Lower lobe of right lung (tissue), 2 donors: ENCODE measurements at regions not wholly inside any gene's neighbourhood (a gene's known extent, or its start where the extent isn't known, plus 50 kb on each side); places are given as distances from the start of the nearest gene placed in this dataset.

ENCODE experiments used
- ATAC-seq, 2 donors: fragments of 200-7000 bp; cut with Tn5 transposase; one replicate each; pipeline ENCODE4 v1.9.1; 2020 to 2022; ENCODE audit warnings: mild to moderate bottlenecking in 2 of 2, moderate library complexity in 2 of 2
- DNase-seq: peaks from one replicate; pipeline ENCODE4 v3.0.0-alpha.2; 2020
- H3K27ac ChIP-seq: fragments of 200-600 bp; one replicate; pipeline ENCODE4 v1.8.0; 2022
- H3K27me3 ChIP-seq: fragments of 200-600 bp; one replicate; pipeline ENCODE4 v1.8.0; 2022; ENCODE audit warnings: low read depth
- H3K36me3 ChIP-seq: fragments of 200-600 bp; one replicate; pipeline ENCODE4 v1.8.0; 2022; ENCODE audit warnings: mild to moderate bottlenecking
- H3K4me1 ChIP-seq: fragments of 200-600 bp; one replicate; pipeline ENCODE4 v1.8.0; 2022
- H3K4me3 ChIP-seq: fragments of 200-600 bp; one replicate; pipeline ENCODE4 v1.8.0; 2022; ENCODE audit warnings: mild to moderate bottlenecking
- H3K9me3 ChIP-seq: fragments of 200-600 bp; one replicate; pipeline ENCODE4 v1.8.0; 2022
- intact Hi-C: fragments of 100-400 bp; cut with DNase I; formaldehyde crosslinking; loops from one replicate; pipeline ENCODE4 v1.11.0; 2022
- TF ChIP-seq, protein P1 (sequence below): fragments of 200-600 bp; IDR thresholded peaks from one replicate; pipeline ENCODE4 v1.8.0; 2022; ENCODE audit warnings: antibody characterized with exemption, mild to moderate bottlenecking
- donor health status: DM: no; HTN: yes; CAD: no; lungs with severe emphysema.

DNA sequence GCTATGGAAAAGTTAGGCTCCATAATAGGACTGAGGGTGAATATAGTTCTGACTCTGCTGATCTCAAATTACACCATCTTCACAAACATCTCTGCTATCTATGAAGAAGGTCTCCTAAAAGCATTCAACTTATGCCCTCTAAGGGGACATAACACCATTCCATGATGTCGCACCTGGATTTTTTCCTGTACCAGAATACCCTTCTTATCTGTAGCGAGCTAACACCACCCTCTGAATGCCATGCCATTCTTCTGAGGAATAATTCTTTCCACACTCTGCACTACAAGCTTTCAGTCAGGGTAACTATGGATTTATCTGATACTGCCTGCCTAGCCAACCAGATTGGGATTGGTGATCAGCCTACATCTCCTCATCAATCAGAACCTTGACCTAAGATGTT is 203.8 kb downstream of the PTPRC start:
- Histone ChIP-seq H3K9me3 (no peaks in the 10 kb centered on the region), H3K4me3 (no peak overlapping the region), H3K27ac (no peak overlapping the region), H3K36me3 (no peaks in the 10 kb centered on the region), H3K4me1 (no peaks in the 10 kb centered on the region), H3K27me3 (no peaks in the 10 kb centered on the region)
- TF ChIP-seq, protein P1, sequence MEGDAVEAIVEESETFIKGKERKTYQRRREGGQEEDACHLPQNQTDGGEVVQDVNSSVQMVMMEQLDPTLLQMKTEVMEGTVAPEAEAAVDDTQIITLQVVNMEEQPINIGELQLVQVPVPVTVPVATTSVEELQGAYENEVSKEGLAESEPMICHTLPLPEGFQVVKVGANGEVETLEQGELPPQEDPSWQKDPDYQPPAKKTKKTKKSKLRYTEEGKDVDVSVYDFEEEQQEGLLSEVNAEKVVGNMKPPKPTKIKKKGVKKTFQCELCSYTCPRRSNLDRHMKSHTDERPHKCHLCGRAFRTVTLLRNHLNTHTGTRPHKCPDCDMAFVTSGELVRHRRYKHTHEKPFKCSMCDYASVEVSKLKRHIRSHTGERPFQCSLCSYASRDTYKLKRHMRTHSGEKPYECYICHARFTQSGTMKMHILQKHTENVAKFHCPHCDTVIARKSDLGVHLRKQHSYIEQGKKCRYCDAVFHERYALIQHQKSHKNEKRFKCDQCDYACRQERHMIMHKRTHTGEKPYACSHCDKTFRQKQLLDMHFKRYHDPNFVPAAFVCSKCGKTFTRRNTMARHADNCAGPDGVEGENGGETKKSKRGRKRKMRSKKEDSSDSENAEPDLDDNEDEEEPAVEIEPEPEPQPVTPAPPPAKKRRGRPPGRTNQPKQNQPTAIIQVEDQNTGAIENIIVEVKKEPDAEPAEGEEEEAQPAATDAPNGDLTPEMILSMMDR = no peak
- DNase-seq = no peak
- intact Hi-C loops = no loop called here
- ATAC-seq = no peak

DNA sequence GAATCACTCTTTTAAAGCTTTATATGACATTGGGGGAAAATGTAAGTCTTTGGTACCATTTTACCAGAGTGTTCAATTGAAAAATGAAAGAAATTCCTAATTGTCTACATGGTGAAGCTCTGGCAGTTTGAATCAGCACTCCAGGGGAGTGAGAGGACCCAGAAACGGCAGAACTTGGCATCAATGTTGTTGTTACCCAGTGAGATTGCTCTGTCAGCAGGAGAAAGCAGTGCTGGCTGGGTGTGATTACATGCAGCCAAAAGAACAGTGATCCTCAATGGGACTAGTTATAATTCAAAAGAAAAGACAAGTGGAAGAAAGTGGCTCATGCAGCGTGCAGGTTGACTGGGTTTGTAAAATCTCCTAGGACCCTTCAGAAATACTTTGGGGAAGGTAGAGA is 206.4 kb downstream of the PTPRC start:
- Histone ChIP-seq H3K9me3 (no peaks in the 10 kb centered on the region), H3K4me1 (no peaks in the 10 kb centered on the region), H3K36me3 (peaks cover 1% of the 10 kb centered on the region), H3K27me3 (no peaks in the 10 kb centered on the region), H3K4me3 (no peak overlapping the region), H3K27ac (no peak overlapping the region)
- DNase-seq (no peak), ATAC-seq (no peak)
- TF ChIP-seq, protein P1 = no peak
- intact Hi-C loops = no loop called here

DNA sequence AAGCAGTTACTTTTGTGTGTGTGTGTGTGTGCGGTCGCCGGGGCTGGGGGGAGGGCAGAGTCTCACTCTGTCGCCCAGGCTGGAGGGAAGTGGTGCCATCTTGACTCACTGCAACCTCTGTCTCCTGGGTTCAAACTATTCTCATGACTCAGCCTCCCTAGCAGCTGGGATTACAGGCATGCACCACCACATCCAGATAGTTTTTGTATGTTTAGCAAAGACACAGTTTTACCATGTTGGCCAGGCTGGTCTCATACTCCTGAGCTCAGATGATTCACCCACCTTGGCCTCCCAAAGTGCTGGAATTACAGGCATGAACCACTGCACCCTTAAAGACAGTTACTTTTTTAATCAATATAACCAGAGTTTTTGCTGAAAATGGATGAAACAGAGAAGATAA is 207.0 kb downstream of the PTPRC start:
- H3K27ac ChIP-seq = no peak overlapping the region
- intact Hi-C loops = no loop called here
- ATAC-seq = no peak
- peaks cover 7% of the 10 kb centered on the region for H3K36me3 ChIP-seq
- H3K4me1 ChIP-seq = no peaks in the 10 kb centered on the region
- no peaks in the 10 kb centered on the region for H3K9me3 ChIP-seq
- H3K27me3 ChIP-seq = no peaks in the 10 kb centered on the region
- no peak for DNase-seq
- H3K4me3 ChIP-seq = no peak overlapping the region
- TF ChIP-seq, protein P1 = no peak

DNA sequence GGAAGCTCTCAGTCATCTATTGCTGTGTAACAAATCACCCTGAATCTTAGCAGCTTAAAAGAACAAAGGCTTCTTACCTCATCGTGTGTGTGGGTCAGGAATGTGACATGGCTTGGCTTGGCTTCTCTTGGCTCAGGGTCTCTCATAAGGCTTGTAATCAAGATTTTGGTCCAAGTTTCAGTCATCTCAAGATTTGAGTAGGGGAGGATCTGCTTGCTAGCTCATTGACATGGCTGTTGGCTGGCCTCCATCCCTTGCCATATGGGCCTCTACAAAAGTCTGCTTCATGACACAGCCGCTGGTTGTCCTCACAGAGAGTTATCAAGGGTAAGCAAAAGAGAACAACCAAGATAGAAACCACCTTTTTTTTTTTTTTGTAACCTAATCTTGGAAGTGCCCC is 207.7 kb downstream of the PTPRC start:
- DNase-seq (no peak), ATAC-seq (no peak)
- TF ChIP-seq, protein P1 = no peak
- H3K4me3 ChIP-seq = no peak overlapping the region
- H3K4me1 ChIP-seq = no peaks in the 10 kb centered on the region
- peaks cover 10% of the 10 kb centered on the region for H3K36me3 ChIP-seq
- no peak overlapping the region for H3K27ac ChIP-seq
- H3K9me3 ChIP-seq = no peaks in the 10 kb centered on the region
- intact Hi-C loops = no loop called here
- H3K27me3 ChIP-seq = no peaks in the 10 kb centered on the region

DNA sequence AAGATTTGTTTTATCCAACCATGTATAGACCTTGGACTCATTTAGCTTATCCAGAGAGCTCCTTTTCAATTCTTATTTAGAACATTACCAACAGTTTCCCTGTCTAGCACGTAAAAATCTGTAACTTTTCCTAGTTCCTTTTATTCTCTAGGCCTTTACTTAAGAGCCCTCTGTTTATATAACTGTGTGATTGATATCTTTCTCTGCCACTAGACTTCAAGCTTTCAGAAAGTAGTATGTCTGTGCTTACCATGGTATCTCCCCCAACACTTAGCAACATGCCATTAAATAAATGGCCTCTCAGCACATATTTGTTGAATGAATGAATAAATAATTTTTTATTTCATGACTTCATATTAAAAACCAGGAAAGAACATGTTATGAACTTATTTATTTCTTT is 209.4 kb downstream of the PTPRC start:
- H3K36me3 ChIP-seq = peaks cover 10% of the 10 kb centered on the region
- H3K4me3 ChIP-seq = no peak overlapping the region
- no peak for DNase-seq
- TF ChIP-seq, protein P1 = no peak
- intact Hi-C loops = no loop called here
- no peak for ATAC-seq
- H3K27me3 ChIP-seq = no peaks in the 10 kb centered on the region
- H3K27ac ChIP-seq = no peak overlapping the region
- no peaks in the 10 kb centered on the region for H3K4me1 ChIP-seq
- H3K9me3 ChIP-seq = no peaks in the 10 kb centered on the region

DNA sequence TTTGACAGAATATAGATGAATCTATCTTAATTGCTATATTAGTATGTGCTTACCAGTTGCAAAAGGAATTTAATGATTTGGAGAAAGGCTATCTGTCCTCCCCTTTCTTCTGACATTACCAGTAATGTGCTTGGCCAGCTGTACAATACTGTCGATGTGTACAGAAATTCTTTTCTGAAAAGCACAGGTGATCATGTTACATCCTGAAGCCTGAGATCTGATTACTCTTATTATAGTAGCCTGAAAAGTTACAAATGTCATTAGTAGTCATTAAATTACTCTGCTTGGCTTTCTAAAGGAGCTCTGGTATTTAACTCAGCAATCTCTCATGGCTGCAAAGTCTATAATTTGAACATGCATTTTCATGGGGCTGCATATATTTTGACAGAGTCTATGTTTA is 209.8 kb downstream of the PTPRC start:
- ATAC-seq = no peak
- no peaks in the 10 kb centered on the region for H3K27me3 ChIP-seq
- TF ChIP-seq, protein P1 = no peak
- H3K4me1 ChIP-seq = no peaks in the 10 kb centered on the region
- intact Hi-C loops = no loop called here
- H3K36me3 ChIP-seq = peaks cover 10% of the 10 kb centered on the region
- H3K9me3 ChIP-seq = no peaks in the 10 kb centered on the region
- DNase-seq = no peak
- H3K4me3 ChIP-seq = no peak overlapping the region
- H3K27ac ChIP-seq = no peak overlapping the region
